Activated CD4-positive, CD25-positive, alpha-beta regulatory T cell (primary cell): ENCODE measurements at regions not wholly inside any gene's neighbourhood (a gene's known extent, or its start where the extent isn't known, plus 50 kb on each side); places are given as distances from the start of the nearest gene placed in this dataset.

ENCODE experiments used
- DNase-seq, 4 experiments: peaks; one replicate each; lab custom pipeline; 2025; lab: John Stamatoyannopoulos, UW

DNA sequence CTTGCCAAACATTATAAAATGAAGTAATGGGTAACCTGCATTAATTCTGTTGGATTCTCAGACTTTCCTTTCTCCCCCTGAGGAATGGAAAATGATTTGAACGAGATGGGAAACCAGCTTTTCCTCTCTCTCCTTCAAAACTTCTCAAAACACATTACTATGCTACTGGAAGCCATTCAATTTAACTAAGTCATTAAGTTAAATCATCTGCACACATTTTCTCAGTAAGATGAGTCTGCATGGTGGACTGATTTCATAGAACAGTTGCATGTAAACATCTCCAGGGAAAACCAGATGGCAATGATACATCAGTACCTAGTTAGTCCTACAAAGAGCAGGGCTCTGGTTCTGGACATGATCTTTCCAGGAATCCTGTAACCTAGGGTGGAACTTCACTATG is 59.9 kb downstream of the BMP4 start:
- no peak for DNase-seq

DNA sequence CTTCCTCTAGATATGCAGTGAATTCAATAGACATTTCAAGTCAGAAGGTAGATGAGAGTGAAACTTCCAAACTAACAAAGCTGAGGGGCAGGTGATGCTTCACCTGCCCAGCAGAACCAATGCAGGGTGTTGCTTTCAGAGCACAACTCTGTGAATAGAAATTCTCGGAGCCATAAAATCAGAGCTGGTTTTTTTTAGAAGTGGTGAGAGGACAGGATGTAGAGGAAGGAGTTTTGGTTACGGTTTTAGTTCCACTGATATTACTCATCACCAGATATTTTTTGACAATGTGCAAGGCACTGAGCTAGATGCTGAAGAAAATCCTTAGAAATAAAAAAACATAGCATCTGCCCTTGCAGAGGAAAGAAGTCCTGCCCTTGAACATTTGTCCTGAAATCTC is 62.2 kb downstream of the BMP4 start:
- no peak for DNase-seq

DNA sequence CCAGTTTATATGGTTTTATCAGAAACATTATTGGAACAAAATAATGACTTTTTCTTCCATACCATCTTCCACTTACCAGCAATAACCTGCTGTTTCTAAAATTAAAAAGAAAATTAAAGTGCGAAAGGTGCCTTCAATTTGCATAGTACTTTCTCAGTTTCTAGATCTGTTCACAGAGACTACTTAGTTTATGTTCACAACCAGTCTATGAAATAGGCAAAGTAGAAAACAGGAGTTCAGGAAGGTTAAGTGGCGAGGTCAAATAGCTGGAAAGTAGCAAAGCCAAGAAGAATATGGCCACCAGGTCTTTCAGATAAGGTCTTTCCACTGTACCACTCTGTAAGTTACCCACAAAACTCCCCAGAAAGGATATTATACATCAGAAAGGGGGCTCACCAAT is 63.3 kb downstream of the BMP4 start:
- DNase-seq: no peak

DNA sequence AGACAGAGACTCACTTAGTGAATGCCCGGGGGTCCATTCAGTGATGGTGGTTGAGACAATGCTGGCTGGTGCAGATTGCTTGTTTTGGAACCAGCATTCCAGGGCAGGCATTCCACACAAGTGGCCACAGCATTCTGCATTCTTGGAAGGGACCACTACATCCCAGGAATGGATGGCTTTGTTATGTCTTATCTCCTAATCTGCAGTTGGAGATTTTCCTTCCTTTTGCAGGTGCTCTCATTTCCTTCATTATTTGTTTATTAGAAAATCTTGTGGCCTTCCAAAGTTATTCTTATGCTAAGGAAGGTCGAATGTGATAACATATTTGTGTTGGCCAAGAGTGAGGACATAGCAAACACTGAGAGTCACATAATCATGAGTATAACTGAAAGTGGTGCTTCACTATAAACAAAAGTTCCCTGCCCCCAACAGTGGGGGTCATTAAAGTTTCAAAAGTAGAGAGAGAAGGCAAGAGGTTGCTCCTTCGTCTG is 66.0 kb downstream of the BMP4 start:
- no peak for DNase-seq

DNA sequence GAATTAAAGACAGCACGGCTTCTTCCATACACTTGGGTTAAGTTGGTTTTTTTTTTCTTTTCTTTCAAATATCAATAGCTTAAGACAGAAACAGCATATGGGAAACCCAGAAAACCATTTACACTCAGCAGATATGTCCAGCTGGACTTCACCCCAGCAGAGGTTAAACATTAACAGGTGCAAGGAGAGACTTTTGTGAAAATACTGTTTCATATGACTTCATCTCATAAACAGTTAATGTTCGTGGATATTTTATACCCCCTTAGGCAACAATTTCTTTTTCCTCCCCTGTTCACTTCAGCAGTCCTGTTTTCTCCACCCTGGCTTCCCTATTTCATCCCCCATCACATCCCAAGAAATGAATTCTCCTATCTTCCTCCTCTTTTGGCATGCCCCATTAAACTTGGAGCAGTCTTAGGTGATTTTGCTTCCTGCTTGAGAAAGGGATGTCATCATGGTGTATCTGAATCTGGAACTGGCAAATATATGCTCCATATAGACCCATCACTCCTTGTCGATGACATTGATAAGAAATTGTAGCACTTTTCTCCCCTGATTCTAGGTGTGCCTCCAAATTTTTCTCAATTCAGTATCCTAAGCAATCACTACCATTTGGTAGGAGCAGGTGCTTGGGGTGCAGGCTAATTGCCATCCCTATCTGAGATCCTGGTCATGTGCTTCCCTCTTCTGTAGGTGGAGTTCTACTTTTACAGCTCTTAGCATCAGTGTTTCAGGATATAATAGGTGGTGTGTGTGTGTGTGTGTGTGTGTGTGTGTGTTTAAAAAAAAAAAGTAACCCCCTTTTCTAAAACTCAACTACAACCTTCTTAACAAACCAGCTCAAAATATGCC is 67.9 kb downstream of the BMP4 start:
- DNase-seq: no peak

DNA sequence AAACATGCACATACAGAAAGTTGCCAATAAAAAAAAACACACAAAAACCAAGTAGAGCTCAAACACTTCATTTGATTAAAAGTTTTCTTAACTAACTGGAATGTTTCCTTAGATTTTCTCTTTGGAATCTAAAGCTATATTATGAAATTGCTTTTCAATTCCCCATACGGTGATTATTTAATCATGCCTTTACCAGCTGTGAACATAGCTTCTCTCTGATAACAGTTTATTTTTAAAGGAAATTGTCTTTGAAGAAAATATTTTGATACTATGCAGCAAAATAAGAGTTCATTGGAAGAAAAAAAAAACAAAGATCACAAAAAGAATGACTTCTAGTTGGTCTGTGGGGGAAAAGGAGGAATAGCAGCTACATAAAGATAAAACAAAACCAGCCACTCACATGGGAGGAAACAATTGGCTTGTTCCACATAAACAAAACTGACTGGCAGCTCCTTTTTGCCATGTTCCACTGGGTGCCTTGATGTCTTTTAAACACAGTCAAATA is 71.4 kb downstream of the BMP4 start:
- DNase-seq: no peak

DNA sequence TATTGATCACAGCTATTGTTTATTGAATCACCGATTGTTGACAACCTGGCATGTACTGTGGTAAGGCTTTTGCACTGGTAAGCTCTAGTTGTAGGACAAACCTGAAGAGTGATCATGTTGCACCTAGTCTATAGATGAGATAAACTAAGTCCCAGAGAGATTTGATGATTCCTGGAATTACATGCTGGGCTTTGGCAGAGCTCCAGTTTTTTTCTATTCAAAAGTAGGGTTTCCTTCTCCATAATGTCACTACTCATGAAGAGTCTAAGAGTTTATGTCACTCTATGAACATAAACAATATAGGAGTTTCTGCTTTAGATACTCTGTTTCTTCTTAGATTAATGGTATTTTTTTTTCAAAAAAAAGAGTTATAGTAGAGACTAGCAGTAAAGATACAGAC is 72.0 kb downstream of the BMP4 start:
- no peak for DNase-seq

DNA sequence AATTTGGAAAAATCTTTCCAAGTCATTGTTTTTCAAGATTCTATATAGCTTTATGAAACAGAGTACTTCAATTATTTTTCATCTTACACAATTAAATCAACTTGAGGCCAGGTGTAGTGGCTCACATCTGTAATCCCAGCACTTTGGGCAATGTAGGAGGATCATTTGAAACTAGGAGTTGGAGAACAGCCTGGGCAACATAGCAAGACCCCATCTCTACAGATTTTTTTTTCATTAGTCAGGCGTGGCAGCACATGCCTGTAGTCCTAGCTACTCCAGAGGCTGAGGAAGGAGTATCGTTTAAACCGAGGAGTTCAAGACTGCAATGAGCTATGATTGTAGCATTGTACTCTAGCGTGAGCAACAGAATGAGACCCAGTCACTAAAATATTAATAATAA is 72.9 kb downstream of the BMP4 start:
- DNase-seq: no peak

DNA sequence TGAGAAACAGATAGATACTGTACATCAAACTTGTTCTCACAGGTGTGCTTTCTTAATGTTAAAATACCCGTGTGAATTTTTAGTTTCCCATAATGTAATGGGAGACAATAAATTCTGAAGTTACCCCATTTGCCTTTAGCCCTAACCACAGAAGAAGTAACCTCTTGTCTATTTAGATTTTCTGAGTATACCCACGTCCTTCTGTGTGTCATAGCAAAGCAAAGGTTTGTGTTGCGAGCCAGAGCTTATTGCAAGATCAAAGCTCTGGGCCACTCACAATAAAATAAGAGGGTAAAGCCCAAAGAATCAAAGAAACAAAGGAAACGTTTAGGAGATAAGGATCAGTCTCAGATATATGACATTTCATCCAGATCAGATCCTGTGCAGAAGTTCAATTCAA is 73.9 kb downstream of the BMP4 start:
- DNase-seq: no peak

DNA sequence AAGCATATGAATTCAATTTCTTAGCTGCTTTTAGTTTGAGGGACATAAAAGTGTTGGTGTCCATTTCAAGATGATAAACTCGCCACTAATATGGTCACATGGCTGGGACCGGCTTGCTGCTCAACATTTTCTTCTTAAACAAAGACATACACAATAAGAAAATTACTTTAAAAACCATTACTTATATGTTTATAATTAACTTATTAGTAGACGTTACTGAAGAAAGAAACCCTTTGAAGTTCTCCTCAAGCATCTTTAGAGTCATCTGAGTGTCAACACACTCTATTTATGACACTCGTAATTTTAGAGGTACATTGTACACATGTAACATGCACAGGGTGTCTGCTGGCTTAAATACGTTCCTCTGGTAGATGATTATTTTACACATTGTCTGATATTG is 74.7 kb downstream of the BMP4 start:
- no peak for DNase-seq

DNA sequence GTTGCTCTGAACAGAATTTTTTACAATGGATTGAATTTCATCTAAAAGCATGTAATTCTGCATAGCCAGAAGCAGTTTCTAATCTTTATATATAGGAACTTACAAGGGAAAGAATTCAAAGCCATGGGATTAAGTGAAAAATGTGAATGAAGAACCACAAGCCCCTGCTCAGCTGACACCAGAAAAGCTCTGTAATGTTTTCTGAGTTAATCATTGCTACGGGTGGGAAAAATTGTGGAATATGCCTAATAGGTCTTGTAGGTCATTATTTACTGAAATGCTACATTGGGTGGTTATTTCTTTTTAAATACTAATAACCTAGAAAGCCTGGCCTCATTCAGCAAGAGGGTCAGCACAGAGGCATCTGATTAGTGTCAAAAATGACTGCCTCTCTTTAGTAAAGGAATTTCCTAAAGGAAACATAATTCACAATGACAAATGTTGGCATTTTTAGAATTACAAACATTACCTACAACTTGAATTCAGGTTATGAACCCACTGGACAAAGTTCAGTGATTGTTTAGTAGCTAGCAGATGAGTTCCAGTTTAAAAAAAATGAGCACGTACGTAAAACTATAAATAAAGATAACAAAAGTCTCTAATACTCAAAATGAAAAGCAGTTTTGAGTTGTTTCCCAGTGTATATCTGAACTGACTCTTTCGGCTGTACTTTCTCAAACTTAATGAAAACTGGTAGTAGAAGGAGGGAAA is 75.3 kb downstream of the BMP4 start:
- DNase-seq: no peak

DNA sequence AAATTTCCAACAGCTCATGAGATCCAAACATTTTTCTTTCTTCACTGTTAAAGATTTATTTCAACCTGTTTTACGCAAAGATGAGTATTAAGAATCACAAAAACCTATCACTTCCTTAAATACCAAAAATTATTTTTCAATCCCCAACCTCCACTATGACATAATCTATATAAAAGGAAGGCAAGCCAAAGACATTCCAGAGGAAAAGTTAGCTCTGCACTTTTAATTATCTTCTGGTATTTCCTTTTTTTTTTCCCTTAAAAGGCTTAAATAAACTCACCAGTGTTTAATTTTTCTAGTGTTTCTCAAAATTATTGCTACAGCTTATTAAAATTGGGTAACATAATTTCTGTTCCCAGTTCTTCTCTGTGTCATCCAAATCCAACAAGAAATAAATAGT is 75.9 kb downstream of the BMP4 start:
- DNase-seq: no peak

DNA sequence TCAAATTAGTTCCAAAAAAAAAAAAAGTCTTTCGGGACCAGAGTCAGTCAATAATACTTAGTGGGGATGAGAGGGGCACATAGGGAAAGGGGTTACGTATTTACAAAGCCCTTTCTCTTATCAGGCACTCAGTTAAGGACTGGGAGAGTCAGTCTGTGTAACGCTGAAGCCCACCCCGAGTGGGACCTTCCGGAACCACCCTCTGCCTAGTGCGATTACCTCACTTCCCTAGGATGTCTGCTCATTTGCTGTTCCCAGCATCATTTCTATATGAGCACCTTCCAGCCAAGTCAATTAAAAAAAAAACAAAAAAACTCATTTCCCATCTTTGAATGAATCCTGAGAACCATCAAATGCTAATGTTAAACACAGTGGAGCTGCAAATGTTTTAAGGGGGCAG is 76.9 kb downstream of the BMP4 start:
- no peak for DNase-seq

DNA sequence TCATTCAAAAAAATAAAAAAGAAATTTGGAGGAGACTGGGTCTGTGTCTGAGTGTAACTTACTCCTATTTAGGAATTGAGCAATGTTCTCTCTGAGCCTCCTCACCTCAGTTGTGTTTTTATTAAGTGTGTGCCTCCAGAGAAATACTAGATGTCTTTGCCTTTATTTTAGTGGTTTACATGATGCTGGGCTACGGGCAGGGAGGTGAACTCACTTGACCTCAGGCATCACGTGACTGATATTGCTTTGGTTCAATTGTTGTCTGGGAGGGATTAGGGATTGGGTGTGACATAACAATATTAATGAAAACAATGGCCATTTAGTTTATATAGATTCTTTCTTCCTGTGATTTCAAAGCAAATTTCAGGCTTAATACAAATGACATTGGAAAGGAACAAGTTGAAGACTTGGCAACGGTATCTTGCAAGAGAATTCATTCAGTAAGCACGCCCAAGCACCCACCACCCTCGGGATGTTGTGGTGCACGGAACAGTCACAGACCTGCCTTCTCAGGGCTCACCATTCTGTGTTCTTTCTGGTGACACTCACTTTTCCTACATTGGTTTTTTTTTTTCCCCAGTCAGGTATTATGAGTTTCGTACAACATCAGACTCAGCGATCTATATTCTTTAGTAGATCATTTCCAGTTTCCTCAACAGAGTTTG is 77.5 kb downstream of the BMP4 start:
- DNase-seq: no peak

DNA sequence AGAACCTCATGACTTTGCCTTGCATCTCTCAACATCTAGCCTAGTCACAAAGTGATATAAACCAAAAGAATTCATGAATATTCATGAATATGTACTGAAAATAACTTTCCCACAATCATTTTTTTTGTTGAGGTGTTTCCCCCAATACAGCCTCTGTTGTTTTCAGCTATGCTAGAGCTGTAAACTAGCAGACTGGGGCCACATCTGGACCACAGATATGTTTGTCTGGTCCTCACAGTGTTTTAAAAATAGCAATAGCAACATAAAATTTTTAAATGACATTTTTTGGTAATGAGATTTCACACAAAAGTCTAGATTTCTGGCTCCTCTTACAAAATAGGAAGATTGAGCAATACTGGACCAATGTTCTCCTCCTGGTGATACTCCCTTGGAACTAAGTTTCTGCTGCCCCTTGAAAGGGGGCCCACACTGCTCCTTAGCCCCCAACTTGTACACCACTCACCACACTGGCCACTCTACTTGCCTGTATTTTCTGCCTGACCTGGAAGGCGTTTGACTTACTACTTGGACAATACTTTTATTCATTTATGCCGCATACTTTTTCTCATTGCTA is 81.2 kb downstream of the BMP4 start:
- no peak for DNase-seq

DNA sequence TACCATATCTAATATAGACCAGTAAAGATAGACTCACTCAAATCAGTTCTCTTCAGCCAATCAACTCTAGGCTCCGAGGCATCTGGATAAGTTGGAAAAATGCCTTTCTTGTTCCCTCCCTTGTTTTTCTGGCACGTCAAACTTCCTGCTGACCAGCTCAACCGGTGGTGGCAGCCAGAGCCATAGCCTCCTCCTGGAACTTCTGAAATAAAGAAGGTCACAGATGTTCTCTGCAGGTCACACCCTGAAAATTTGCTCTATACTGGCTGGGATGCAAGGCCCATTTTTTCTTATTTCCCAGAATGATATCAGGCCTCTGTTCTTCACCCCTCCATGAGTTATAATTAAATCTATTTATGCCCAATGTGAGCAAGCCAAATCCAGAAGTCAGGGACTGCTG is 81.9 kb downstream of the BMP4 start:
- DNase-seq: no peak

DNA sequence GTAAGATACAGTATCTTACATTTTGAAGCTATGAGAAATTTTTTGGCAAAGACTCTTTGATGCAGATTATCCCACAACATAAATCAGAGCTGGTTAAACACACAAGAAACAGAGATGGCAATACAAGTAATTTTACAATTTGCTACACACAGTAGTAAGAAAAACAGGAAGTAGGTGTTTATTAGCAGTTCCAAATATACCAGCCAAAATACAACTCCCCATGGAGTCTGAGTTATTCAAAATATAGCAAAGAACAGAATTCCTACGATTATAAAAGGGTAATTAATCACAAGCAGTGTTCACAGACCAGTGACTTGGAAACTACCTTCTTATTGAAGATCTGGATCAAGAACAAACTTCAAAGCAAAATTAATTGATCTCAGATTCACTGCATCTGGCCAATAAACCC is 83.9 kb downstream of the BMP4 start:
- no peak for DNase-seq

DNA sequence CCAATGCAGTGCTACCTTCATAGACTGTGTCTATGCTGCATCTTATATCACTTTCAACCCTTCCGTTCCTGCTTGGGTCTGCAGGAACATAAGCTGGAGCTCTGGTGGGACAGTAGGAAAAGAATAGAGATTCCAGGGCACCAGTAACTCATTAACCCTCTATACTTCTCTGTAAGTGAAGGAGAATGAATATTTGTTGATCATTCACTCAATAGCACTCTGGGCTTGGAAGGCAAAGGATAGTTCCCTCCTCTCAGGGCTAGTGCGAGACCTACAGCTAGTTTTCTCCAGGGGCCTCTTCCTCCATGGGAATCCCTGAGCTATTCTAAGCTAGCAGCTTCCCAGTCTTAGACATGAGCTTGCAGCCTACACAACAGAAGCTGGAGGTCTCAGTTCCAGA is 84.7 kb downstream of the BMP4 start:
- no peak for DNase-seq

DNA sequence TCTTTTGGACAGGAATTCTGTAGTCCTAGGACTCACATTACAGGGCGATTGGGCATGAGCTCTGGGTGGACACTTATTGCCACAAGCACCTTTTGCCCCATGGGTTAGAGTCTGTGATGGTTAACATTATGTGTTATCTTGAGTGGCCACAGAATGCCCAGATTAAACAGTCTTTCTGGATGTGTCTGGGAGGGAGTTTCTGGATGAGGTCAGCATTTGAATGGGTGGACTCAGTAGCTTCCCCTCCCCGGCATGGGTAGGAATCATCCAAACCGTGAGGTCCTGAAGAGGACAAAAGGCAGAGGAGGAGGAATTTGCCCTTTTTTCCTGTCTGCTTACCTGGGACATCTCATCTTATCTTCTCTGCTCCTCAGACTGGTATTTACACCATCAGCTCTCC is 85.6 kb downstream of the BMP4 start:
- no peak for DNase-seq

DNA sequence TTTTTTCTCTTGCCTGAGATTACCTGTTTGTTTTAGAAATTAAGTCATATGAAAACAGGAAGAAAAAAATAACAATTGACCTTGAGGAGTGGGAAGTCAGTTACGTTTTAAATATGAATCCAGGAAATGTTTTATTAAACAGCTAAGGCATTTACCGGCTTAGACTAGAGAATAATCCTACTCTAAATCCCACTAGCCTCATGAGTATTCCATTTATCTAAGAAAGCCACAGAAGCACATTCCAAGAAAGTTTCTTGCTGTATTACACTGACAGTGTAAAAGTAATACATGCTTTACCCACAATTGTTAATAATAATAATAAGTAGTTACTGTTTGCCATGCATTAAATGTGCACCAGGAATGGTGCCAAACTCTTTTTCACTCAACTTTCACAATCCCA is 90.9 kb downstream of the BMP4 start:
- no peak for DNase-seq

DNA sequence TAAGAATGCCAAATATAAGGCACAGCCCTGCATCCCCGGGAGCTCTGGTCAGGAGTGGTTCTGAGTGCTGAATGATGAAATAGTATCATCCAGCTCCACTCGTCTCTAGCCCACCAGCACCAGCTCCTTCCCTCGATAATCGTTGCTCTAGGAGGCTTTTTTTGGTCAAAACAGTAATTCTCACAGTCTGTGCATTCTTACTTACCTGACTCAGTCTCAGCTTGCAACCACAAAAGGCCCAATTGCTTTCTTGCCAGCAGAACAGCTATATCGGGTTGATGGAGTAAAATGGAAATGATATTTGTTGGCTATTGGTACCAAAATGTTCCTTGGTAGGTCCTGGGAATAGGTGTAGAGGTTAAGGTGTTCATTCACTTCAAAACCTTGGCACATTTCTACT is 94.8 kb downstream of the BMP4 start:
- DNase-seq: no peak

DNA sequence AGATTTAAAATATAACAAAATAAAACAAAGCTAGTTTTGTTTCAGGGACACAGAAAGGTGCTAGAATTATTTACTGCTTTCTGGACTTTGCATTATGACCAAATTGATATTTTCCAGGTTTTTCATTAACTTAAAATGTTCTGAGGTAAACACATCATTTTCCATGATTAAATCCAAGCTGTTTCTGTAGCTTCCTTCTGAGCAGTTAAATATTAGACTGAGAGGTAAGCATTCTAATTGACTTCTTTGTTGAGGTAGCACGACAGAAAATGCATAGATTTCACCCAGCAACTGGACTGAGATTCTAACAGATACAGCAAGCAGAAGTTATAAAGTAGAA is 98.3 kb downstream of the BMP4 start:
- DNase-seq: no peak
